Nephron (organoid): ENCODE measurements at regions not wholly inside any gene's neighbourhood (a gene's known extent, or its start where the extent isn't known, plus 50 kb on each side); places are given as distances from the start of the nearest gene placed in this dataset.

Experiments used
- H3K27ac Mint-ChIP-seq, 3 experiments: 2 replicates each; pipeline ENCODE4 v1.8.0; 2020; ENCODE audit warnings: mixed read lengths in 3 of 3, mild to moderate bottlenecking in 2 of 3, moderate library complexity in 1 of 3
- H3K27me3 Mint-ChIP-seq: 2 replicates; pipeline ENCODE4 v1.8.0; 2021; ENCODE audit warnings: low read depth, mild to moderate bottlenecking, moderate library complexity, mixed read lengths
- H3K36me3 Mint-ChIP-seq: 2 replicates; pipeline ENCODE4 v1.8.0; 2020; ENCODE audit warnings: low read depth, mixed read lengths
- H3K4me1 Mint-ChIP-seq: 2 replicates; pipeline ENCODE4 v1.8.0; 2020; ENCODE audit warnings: mixed read lengths
- H3K4me3 Mint-ChIP-seq, 3 experiments: 2 replicates each; pipeline ENCODE4 v1.8.0; 2020; ENCODE audit warnings: mild to moderate bottlenecking in 3 of 3, mixed read lengths in 3 of 3, moderate library complexity in 2 of 3
- H3K9me3 Mint-ChIP-seq: 2 replicates; pipeline ENCODE4 v1.8.0; 2020; ENCODE audit warnings: mixed read lengths
- CTCF ChIP-seq, 3 experiments: fragments of 200-600 bp; sonication (generic); IDR thresholded peaks; one replicate each; pipeline ENCODE4 v1.5.0; 2021; ENCODE audit warnings: antibody characterized with exemption in 3 of 3; ENCODE audit not compliant: unreplicated experiment in 3 of 3

DNA sequence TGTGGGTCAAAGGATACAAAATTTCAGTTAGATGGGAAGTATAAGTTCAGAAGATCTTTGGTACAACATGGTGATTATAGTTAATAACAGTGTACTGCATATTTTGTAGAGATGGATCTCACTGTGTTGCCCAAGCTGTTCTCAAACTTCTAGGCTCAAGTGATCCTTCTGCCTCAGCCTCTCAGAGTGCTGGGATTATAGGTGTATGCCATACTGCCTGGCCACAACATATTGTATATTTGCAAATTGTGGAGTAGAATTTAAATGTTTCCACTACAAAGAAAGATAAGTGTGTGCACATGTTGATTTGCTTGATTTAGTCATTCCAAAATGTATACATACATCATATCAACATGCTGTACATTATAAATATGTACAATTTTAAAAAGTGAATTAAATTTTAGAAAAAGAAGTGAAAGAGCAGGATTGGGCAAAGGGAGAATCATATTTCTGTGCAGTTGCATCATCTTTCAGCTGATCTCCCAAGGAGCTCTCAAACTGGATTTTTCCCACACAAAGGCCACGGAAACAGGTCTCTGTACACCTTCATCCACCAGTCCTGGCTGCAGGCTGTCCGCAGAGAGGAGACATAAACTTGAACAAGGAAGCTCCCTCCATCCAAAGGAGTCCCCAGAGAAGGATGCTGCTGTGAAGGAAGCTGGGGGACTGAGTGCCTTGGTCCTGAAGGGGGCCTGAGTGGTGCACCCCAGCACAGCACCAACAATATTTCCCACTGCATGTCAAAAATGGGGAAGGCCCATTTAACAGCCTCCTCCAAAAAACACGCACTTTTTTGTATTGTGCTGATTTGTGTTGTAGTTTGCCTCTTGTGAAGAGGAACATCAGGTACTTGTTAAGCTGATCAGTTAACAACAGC, 217.1 kb upstream of the GHITM start:
- TF ChIP-seq CTCF (IDR thresholded peaks at IDR 0.05; ENCODE audit: unreplicated experiment in 3 of 3): no peak
- no peak overlapping the region for H3K4me3 Mint-ChIP-seq

DNA sequence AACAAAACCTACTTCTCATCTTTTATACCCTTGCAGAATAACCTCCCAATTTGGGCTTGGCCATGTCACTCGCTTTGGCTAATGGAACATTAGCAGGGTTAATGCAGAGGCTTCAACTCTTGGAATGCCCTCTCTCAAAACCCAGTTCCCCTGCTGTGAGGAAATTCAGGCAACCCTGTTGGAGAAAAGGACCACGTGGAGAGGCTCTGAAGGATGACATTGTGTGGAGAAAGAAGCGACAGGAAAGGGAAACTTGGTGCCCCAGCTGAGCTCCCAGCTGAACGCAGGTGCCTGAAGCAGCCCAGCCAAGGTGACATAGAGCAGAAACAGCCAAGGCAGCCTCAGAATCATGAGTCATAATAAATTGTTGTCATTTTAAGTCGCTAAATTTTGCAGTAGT, 214.2 kb upstream of the GHITM start:
- Mint-ChIP-seq H3K36me3 (no peaks in the 10 kb centered on the region), H3K4me1 (no peaks in the 10 kb centered on the region), H3K4me3 (no peak overlapping the region), H3K27ac (no peak overlapping the region), H3K9me3 (no peaks in the 10 kb centered on the region), H3K27me3 (peaks cover 9% of the 10 kb centered on the region)
- no peak for TF ChIP-seq CTCF (IDR thresholded peaks at IDR 0.05; ENCODE audit: unreplicated experiment in 3 of 3)

More for the DNA sequence above, 217.1 kb upstream of the GHITM start:
- Mint-ChIP-seq H3K4me1 (peaks cover 12% of the 10 kb centered on the region), H3K27ac (no peak overlapping the region), H3K27me3 (peaks cover 12% of the 10 kb centered on the region), H3K9me3 (no peaks in the 10 kb centered on the region), H3K36me3 (no peaks in the 10 kb centered on the region)

DNA sequence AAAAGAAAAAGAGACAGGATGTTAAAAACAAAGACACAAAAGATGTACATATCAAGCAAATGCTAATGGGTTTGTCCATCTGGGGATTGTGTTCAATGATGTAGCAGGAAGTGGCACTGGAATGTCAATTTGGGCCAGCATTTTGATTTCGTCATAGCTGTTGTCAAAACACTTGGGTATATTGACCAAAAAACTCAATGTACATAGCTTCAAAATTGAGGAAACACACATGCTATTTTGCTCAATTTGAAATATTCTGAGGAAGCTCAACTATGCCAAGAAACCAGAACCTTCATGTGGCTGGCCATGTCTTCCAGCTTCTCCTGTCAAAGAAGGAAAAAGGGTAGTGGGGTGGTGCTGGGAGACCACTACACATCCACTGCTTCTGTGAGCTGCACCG, 212.7 kb upstream of the GHITM start:
- Mint-ChIP-seq H3K4me1 (no peaks in the 10 kb centered on the region), H3K4me3 (no peak overlapping the region), H3K36me3 (no peaks in the 10 kb centered on the region), H3K9me3 (no peaks in the 10 kb centered on the region), H3K27ac (no peak overlapping the region), H3K27me3 (peaks cover 4% of the 10 kb centered on the region)
- no peak for TF ChIP-seq CTCF (IDR thresholded peaks at IDR 0.05; ENCODE audit: unreplicated experiment in 3 of 3)

DNA sequence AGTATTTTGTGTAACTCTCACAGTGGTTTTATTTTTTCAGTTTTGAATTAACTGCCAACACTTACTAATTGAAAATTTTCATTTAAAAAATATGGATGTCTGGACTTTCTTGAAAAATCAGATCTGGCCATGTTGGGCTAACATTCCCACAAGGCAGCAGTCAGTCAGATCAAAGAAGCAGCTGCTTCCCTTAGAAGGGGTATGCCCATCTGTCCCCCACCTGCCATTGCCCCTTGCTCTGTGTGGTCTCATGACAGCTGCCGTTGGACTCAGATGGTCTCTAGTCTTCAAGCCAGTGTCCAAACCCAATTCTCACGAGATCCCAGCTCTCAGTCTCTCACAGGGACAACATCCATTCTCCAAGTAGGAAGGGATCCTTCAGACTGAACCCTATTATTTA, 212.1 kb upstream of the GHITM start:
- H3K4me3 Mint-ChIP-seq: no peak overlapping the region
- H3K36me3 Mint-ChIP-seq: no peaks in the 10 kb centered on the region
- no peak for TF ChIP-seq CTCF (IDR thresholded peaks at IDR 0.05; ENCODE audit: unreplicated experiment in 3 of 3)
- peaks cover 4% of the 10 kb centered on the region for H3K27me3 Mint-ChIP-seq
- H3K27ac Mint-ChIP-seq: no peak overlapping the region
- H3K4me1 Mint-ChIP-seq: no peaks in the 10 kb centered on the region
- no peaks in the 10 kb centered on the region for H3K9me3 Mint-ChIP-seq

GRCh38 chr10:83929399-83929798, 209.9 kb upstream of the GHITM start:
- no peak overlapping the region for H3K27ac Mint-ChIP-seq
- no peaks in the 10 kb centered on the region for H3K36me3 Mint-ChIP-seq
- H3K27me3 Mint-ChIP-seq: peaks cover 8% of the 10 kb centered on the region
- H3K4me1 Mint-ChIP-seq: no peaks in the 10 kb centered on the region
- no peaks in the 10 kb centered on the region for H3K9me3 Mint-ChIP-seq
- no peak for TF ChIP-seq CTCF (IDR thresholded peaks at IDR 0.05; ENCODE audit: unreplicated experiment in 3 of 3)
- H3K4me3 Mint-ChIP-seq: no peak overlapping the region

DNA sequence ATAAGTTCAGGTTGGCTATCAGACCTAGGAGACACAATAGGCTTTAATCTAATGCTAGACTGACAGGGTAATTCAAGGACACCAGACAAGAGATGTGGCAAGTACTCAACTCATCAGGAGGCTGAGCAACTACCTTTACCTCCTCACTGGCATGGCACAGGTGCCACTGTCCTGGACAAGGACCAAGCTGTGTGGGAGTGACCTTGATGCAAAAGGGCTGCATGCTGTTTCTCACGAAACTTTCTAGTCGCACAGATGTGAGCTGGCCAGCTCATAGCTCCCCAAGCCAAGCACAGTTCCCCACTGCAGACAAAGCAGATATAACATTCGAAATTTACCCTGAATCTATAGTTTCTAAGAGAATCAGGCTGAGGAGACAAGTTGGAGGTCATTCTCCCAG, 207.6 kb upstream of the GHITM start:
- Mint-ChIP-seq H3K27me3 (peaks cover 8% of the 10 kb centered on the region), H3K4me1 (peaks cover 6% of the 10 kb centered on the region), H3K36me3 (no peaks in the 10 kb centered on the region), H3K27ac (no peak overlapping the region), H3K4me3 (no peak overlapping the region), H3K9me3 (no peaks in the 10 kb centered on the region)
- TF ChIP-seq CTCF (IDR thresholded peaks at IDR 0.05; ENCODE audit: unreplicated experiment in 3 of 3): no peak
